Endodermal cell (in vitro differentiated cells): ENCODE measurements at regions not wholly inside any gene's neighbourhood (a gene's known extent, or its start where the extent isn't known, plus 50 kb on each side); places are given as distances from the start of the nearest gene placed in this dataset.

Experiments used
- DNase-seq: peaks from one replicate; pipeline ENCODE4 v3.0.0-alpha.2; 2017
- H3K27ac ChIP-seq: 2 replicates; pipeline ENCODE4 v1.5.1; 2013; ENCODE audit warnings: mild to moderate bottlenecking, low read depth, low read length, moderate library complexity
- H3K27me3 ChIP-seq: 2 replicates; pipeline ENCODE4 v1.6.1; 2013; ENCODE audit warnings: mild to moderate bottlenecking, low read length, moderate library complexity; ENCODE audit not compliant: insufficient read depth, control insufficient read depth, poor library complexity, severe bottlenecking
- H3K36me3 ChIP-seq: 2 replicates; pipeline ENCODE4 v1.7.0; 2013; ENCODE audit warnings: mild to moderate bottlenecking, low read length, moderate library complexity; ENCODE audit not compliant: control insufficient read depth, insufficient read depth
- H3K4me1 ChIP-seq: one replicate; pipeline ENCODE4 v1.7.0; 2013; ENCODE audit warnings: low read length; ENCODE audit not compliant: control insufficient read depth, insufficient read depth
- H3K4me3 ChIP-seq: 2 replicates; pipeline ENCODE4 v1.5.1; 2013; ENCODE audit warnings: mild to moderate bottlenecking, low read length, moderate library complexity
- H3K9ac ChIP-seq: 2 replicates; pipeline ENCODE4 v1.6.1; 2013; ENCODE audit warnings: mild to moderate bottlenecking, low read length, moderate library complexity; ENCODE audit not compliant: poor library complexity, severe bottlenecking; ENCODE audit errors: extremely low read depth
- H3K9me3 ChIP-seq: 2 replicates; pipeline ENCODE4 v1.6.1; 2013; ENCODE audit warnings: mild to moderate bottlenecking, low read length, moderate library complexity; ENCODE audit not compliant: control insufficient read depth
- H3K27ac Mint-ChIP-seq: 2 replicates; pipeline ENCODE4 v1.8.0; 2020; ENCODE audit warnings: mixed read lengths
- H3K27me3 Mint-ChIP-seq: 2 replicates; pipeline ENCODE4 v1.8.0; 2021; ENCODE audit warnings: mild to moderate bottlenecking, mixed read lengths; ENCODE audit not compliant: insufficient read depth
- H3K36me3 Mint-ChIP-seq: 2 replicates; pipeline ENCODE4 v1.8.0; 2020; ENCODE audit warnings: low read depth, mixed read lengths
- H3K4me1 Mint-ChIP-seq: 2 replicates; pipeline ENCODE4 v1.8.0; 2020; ENCODE audit warnings: mixed read lengths
- H3K4me3 Mint-ChIP-seq: 2 replicates; pipeline ENCODE4 v1.8.0; 2020; ENCODE audit warnings: mild to moderate bottlenecking, moderate library complexity, mixed read lengths
- H3K9me3 Mint-ChIP-seq: 2 replicates; pipeline ENCODE4 v1.8.0; 2020; ENCODE audit warnings: mild to moderate bottlenecking, mixed read lengths
- WGBS, 2 experiments: methylation state at CpG; one replicate each; pipeline versions ENCODE4 v1.1.5 to v1.1.7; 2013; ENCODE audit warnings: missing lambda C conversion rate in 2 of 2, mixed read lengths in 1 of 2; ENCODE audit not compliant: insufficient coverage in 1 of 2, insufficient read length in 1 of 2; 5-methylcytosine and 5-hydroxymethylcytosine counted together
- TF ChIP-seq, protein P1 (sequence below): fragments of 200-600 bp; sonication (generic); conservative IDR thresholded peaks from 2 replicates; pipeline ENCODE4 v1.5.0; 2021; ENCODE audit warnings: antibody characterized with exemption, mild to moderate bottlenecking

DNA sequence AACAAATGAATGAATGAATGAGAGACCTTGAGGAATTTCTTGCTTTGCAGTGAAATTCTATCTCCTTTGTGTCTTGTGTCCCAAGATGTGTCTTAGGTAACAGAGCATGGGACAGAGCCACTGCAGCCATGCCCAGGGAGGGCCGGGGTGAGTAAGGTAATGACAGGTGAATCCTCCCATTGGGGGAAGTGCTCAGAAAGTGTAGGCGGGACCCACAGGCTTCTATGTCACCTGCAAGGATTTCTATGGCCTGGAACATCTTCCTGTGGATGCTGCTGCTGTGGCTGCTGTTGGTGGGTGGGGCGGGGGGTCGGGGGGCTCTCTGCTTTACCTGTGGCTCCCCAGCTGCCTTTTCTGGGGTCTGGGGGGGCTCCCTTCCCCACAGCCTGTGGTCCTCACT is 133.6 kb upstream of the IER5L start:
- no peaks in the 10 kb centered on the region for H3K27me3 ChIP-seq
- TF ChIP-seq, protein P1, sequence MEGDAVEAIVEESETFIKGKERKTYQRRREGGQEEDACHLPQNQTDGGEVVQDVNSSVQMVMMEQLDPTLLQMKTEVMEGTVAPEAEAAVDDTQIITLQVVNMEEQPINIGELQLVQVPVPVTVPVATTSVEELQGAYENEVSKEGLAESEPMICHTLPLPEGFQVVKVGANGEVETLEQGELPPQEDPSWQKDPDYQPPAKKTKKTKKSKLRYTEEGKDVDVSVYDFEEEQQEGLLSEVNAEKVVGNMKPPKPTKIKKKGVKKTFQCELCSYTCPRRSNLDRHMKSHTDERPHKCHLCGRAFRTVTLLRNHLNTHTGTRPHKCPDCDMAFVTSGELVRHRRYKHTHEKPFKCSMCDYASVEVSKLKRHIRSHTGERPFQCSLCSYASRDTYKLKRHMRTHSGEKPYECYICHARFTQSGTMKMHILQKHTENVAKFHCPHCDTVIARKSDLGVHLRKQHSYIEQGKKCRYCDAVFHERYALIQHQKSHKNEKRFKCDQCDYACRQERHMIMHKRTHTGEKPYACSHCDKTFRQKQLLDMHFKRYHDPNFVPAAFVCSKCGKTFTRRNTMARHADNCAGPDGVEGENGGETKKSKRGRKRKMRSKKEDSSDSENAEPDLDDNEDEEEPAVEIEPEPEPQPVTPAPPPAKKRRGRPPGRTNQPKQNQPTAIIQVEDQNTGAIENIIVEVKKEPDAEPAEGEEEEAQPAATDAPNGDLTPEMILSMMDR, result no peak
- peaks cover 6% of the 10 kb centered on the region for H3K9me3 Mint-ChIP-seq
- no peaks in the 10 kb centered on the region for H3K36me3 ChIP-seq
- H3K27ac Mint-ChIP-seq, result no peak overlapping the region
- H3K36me3 Mint-ChIP-seq, result no peaks in the 10 kb centered on the region
- H3K9me3 ChIP-seq, result no peaks in the 10 kb centered on the region
- H3K4me3 Mint-ChIP-seq, result no peak overlapping the region
- peaks cover 6% of the 10 kb centered on the region for H3K4me1 Mint-ChIP-seq
- DNase-seq, result no peak
- no peaks in the 10 kb centered on the region for H3K4me1 ChIP-seq
- H3K9ac ChIP-seq, result no peak overlapping the region
- H3K27me3 Mint-ChIP-seq, result peaks cover 5% of the 10 kb centered on the region
- WGBS, 2 experiments, result 90 to 100% methylated on average over 2 to 4 of the region's 4 CpGs
- H3K4me3 ChIP-seq, result no peak overlapping the region
- H3K27ac ChIP-seq, result no peak overlapping the region

DNA sequence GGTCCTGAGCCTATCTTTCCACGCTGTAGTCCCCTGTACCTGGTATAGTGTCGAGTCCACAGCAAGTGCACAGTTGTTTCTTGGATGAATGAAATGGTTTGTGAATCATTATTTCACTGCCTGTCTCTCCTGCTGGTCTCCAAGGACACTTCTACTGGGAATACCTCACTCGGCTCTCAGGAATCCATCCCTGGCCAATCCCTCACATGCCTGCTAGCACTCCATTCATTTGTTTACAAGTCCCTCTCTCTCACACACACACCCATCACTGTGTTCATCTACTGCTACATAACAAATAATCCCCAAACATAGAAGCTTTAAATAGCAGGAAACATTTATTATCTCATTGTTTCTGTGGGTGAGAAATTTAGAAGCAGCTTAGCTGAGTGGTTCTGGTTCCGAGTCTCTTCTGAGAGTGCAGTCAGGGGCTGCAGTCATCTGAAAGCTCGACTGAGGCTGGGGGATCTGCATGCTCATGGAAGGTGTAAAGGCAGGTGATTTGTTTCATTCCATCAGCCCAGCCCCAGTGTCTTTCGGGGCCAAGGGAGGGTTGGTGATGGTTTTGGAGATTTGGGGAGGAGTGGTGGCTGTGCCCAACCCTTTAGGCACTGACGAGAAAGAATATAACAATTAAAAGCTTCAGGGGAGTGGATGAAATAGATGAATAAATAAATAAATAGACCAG is 132.7 kb upstream of the IER5L start:
- Mint-ChIP-seq H3K27ac (no peak overlapping the region), H3K4me1 (peaks cover 6% of the 10 kb centered on the region), H3K4me3 (no peak overlapping the region), H3K9me3 (peaks cover 6% of the 10 kb centered on the region), H3K27me3 (peaks cover 5% of the 10 kb centered on the region), H3K36me3 (no peaks in the 10 kb centered on the region)
- 80 to 85% methylated on average over 6 to 7 of the region's 7 CpGs for WGBS, 2 experiments
- no peaks in the 10 kb centered on the region for H3K4me1 ChIP-seq
- no peak overlapping the region for H3K9ac ChIP-seq
- TF ChIP-seq, protein P1, result no peak
- no peaks in the 10 kb centered on the region for H3K36me3 ChIP-seq
- H3K4me3 ChIP-seq, result no peak overlapping the region
- no peaks in the 10 kb centered on the region for H3K27me3 ChIP-seq
- H3K9me3 ChIP-seq, result no peaks in the 10 kb centered on the region
- no peak overlapping the region for H3K27ac ChIP-seq
- DNase-seq, result peak; percentile 31

DNA sequence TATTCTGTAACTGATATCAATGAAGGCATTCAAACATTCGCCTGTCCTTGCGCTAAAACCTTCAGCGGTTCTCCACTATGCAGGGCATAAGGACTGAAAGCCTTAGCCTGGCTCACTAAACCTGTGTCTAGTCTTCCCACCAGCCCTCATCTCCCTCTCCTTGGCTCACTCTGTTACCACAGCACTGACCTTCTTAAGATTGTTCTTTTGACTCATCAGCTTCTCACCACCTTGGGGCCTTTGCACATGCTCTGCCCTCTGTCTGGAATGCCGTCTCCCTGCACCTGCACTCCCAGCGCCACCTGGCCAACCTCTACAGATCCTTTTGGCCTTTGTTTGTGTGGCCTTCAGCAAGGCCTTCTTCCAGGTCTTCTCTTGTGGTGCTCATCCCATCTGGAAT is 131.8 kb upstream of the IER5L start:
- Histone ChIP-seq H3K4me3 (no peak overlapping the region), H3K27me3 (no peaks in the 10 kb centered on the region), H3K4me1 (no peaks in the 10 kb centered on the region), H3K9ac (no peak overlapping the region), H3K27ac (no peak overlapping the region), H3K36me3 (no peaks in the 10 kb centered on the region), H3K9me3 (no peaks in the 10 kb centered on the region)
- no peak overlapping the region for H3K4me3 Mint-ChIP-seq
- no peak for DNase-seq
- WGBS, 2 experiments, result 89 to 95% methylated on average over 5 of the region's 5 CpGs
- peaks cover 5% of the 10 kb centered on the region for H3K27me3 Mint-ChIP-seq
- H3K4me1 Mint-ChIP-seq, result peaks cover 6% of the 10 kb centered on the region
- peaks cover 6% of the 10 kb centered on the region for H3K9me3 Mint-ChIP-seq
- no peaks in the 10 kb centered on the region for H3K36me3 Mint-ChIP-seq
- H3K27ac Mint-ChIP-seq, result no peak overlapping the region
- TF ChIP-seq, protein P1, result no peak
